GM12878 (cell line): ENCODE measurements at regions not wholly inside any gene's neighbourhood (a gene's known extent, or its start where the extent isn't known, plus 50 kb on each side); places are given as distances from the start of the nearest gene placed in this dataset.

ENCODE experiments used
- BCLAF1 ChIP-seq: fragments of 450-650 bp; IDR thresholded peaks from 2 replicates; pipeline ENCODE4 v1.6.1; 2017; ENCODE audit warnings: antibody characterized with exemption, mild to moderate bottlenecking, moderate library complexity
- CREM ChIP-seq: IDR thresholded peaks from 2 replicates; pipeline ENCODE4 v1.6.1; 2014; ENCODE audit warnings: antibody characterized with exemption, low read depth
- E2F4 ChIP-seq: IDR thresholded peaks from 2 replicates; pipeline ENCODE4 v1.6.1; 2012; ENCODE audit warnings: low read depth, low read length, improper control_type of control experiment
- KDM1A ChIP-seq: fragments of 200-600 bp; sonication (generic); IDR thresholded peaks from 2 replicates; pipeline ENCODE4 v1.6.1; 2016; ENCODE audit warnings: borderline replicate concordance
- ZBTB40 ChIP-seq: fragments of 450-650 bp; IDR thresholded peaks from 2 replicates; pipeline ENCODE4 v1.6.1; 2016; ENCODE audit warnings: mild to moderate bottlenecking, moderate library complexity, borderline replicate concordance

GRCh38 chr2:216754336-216754735 lies 59.0 kb upstream of the IGFBP5 start (continued):
- TF ChIP-seq BCLAF1 (no peak), ZBTB40 (no peak), KDM1A (no peak), CREM (no peak), E2F4 (no peak)
